KBM-7 (cell line): ENCODE measurements at regions not wholly inside any gene's neighbourhood (a gene's known extent, or its start where the extent isn't known, plus 50 kb on each side); places are given as distances from the start of the nearest gene placed in this dataset.
"Not testable (repeated sequence)": the region's sequence is repeated elsewhere in the genome, so short reads cannot be mapped to it uniquely, and the experiment has no call there.

Experiments
- DNase-seq: peaks from one replicate; pipeline ENCODE4 v3.0.0-alpha.2; 2015
- in situ Hi-C: fragments of 300-500 bp; cut with MboI; formaldehyde crosslinking; loops from 2 replicates; pipeline ENCODE4 v1.14.3; 2020; ENCODE audit warnings: low sequenced_read_pairs, low pct_unique_long_range_greater_than_20kb, mixed read lengths

- DNase-seq, in situ Hi-C loops: not testable (repeated sequence)
These were observed 73.8 kb upstream of the FANCC start for GRCh38 chr9:95391271-95391670.

- no peak for DNase-seq
- in situ Hi-C loops, result no loop called here
These were observed 71.9 kb upstream of the FANCC start for GRCh38 chr9:95389373-95389772.

- in situ Hi-C loops, result no loop called here
These were observed 69.3 kb upstream of the FANCC start for GRCh38 chr9:95386843-95387242.

GRCh38 chr9:95385521-95385920, 68.0 kb upstream of the FANCC start:
- DNase-seq, result no peak
- in situ Hi-C loops, result no loop called here

More at GRCh38 chr9:95386843-95387242, 69.3 kb upstream of the FANCC start:
- no peak for DNase-seq

GRCh38 chr9:95383845-95384244, 66.3 kb upstream of the FANCC start:
- DNase-seq, result no peak
- in situ Hi-C loops, result no loop called here

GRCh38 chr9:95383185-95383676, 65.7 kb upstream of the FANCC start:
- no peak for DNase-seq
- in situ Hi-C loops, result no loop called here

- in situ Hi-C loops, result no loop called here
- DNase-seq, result no peak
These were observed 64.9 kb upstream of the FANCC start for GRCh38 chr9:95382433-95382832.

GRCh38 chr9:95381221-95381620, 63.7 kb upstream of the FANCC start:
- no peak for DNase-seq
- in situ Hi-C loops, result no loop called here

- DNase-seq, result peak; percentile 22
- in situ Hi-C loops, result no loop called here
These were observed 62.1 kb upstream of the FANCC start for GRCh38 chr9:95379630-95380029.

GRCh38 chr9:95373782-95374487, 56.4 kb upstream of the FANCC start:
- in situ Hi-C loops, result no loop called here
- no peak for DNase-seq

- in situ Hi-C loops, result no loop called here
- DNase-seq, result no peak
These were observed 55.7 kb upstream of the FANCC start for GRCh38 chr9:95373069-95373681.

- in situ Hi-C loops, result no loop called here
- no peak for DNase-seq
These were observed 52.6 kb upstream of the FANCC start for GRCh38 chr9:95370064-95370463.

- in situ Hi-C loops, result no loop called here
- DNase-seq, result no peak
These were observed 51.1 kb upstream of the FANCC start for GRCh38 chr9:95368377-95369160.
